ENCODE measurements at regions not wholly inside any gene's neighbourhood (a gene's known extent, or its start where the extent isn't known, plus 50 kb on each side); places are given as distances from the start of the nearest gene placed in this dataset.

- DNase-seq: no peak
- H3K4me1 Mint-ChIP-seq (ENCODE audit: low read depth): peaks cover 11% of the 10 kb centered on the region
- H3K27me3 Mint-ChIP-seq (ENCODE audit: low read depth): peaks cover 3% of the 10 kb centered on the region
- H3K4me3 Mint-ChIP-seq: no peak overlapping the region
- H3K27ac Mint-ChIP-seq: no peak overlapping the region
- no peak for ATAC-seq
- no peaks in the 10 kb centered on the region for H3K36me3 Mint-ChIP-seq (ENCODE audit: low read depth)
- ChIA-PET POLR2A (no interaction called here), CTCF (interaction anchor here (1.1 to 1.4 kb wide), 2 partner anchors 11 to 274 kb away, joined by 3 read pairs; no protein-coding TSS in a partner anchor)
- no peaks in the 10 kb centered on the region for H3K9me3 Mint-ChIP-seq (ENCODE audit: insufficient read depth)
These were observed 131.7 kb upstream of the IFNGR1 start for GRCh38 chr6:137350857-137351256.

GRCh38 chr6:137349856-137350830 lies 131.0 kb upstream of the IFNGR1 start:
- peaks cover 5% of the 10 kb centered on the region for H3K27me3 Mint-ChIP-seq (ENCODE audit: low read depth)
- H3K4me3 Mint-ChIP-seq: no peak overlapping the region
- ChIA-PET CTCF (interaction anchor here (1.4 to 2.0 kb wide), 3 partner anchors 9 to 273 kb away, joined by 3 to 11 read pairs (median 5); no protein-coding TSS in a partner anchor), POLR2A (no interaction called here)
- H3K4me1 Mint-ChIP-seq (ENCODE audit: low read depth): peaks cover 11% of the 10 kb centered on the region
- H3K36me3 Mint-ChIP-seq (ENCODE audit: low read depth): no peaks in the 10 kb centered on the region
- no peak for ATAC-seq
- no peak overlapping the region for H3K27ac Mint-ChIP-seq
- no peaks in the 10 kb centered on the region for H3K9me3 Mint-ChIP-seq (ENCODE audit: insufficient read depth)
- DNase-seq: no peak

GRCh38 chr6:137348777-137349176 lies 129.6 kb upstream of the IFNGR1 start:
- DNase-seq: no peak
- CTCF ChIA-PET: interaction anchor here (0.7 to 2.0 kb wide), 4 partner anchors 11 to 254 kb away, joined by 3 to 11 read pairs (median 4); no protein-coding TSS in a partner anchor
- no peak overlapping the region for H3K4me3 Mint-ChIP-seq
- no peak overlapping the region for H3K27ac Mint-ChIP-seq
- peaks cover 12% of the 10 kb centered on the region for H3K27me3 Mint-ChIP-seq (ENCODE audit: low read depth)
- H3K4me1 Mint-ChIP-seq (ENCODE audit: low read depth): peaks cover 9% of the 10 kb centered on the region
- H3K36me3 Mint-ChIP-seq (ENCODE audit: low read depth): no peaks in the 10 kb centered on the region
- POLR2A ChIA-PET: no interaction called here
- H3K9me3 Mint-ChIP-seq (ENCODE audit: insufficient read depth): no peaks in the 10 kb centered on the region
- no peak for ATAC-seq

- DNase-seq (no peak), ATAC-seq (no peak)
- Mint-ChIP-seq H3K27me3 (ENCODE audit: low read depth) (peaks cover 22% of the 10 kb centered on the region), H3K4me1 (ENCODE audit: low read depth) (peaks cover 15% of the 10 kb centered on the region), H3K36me3 (ENCODE audit: low read depth) (no peaks in the 10 kb centered on the region), H3K27ac (no peak overlapping the region), H3K9me3 (ENCODE audit: insufficient read depth) (no peaks in the 10 kb centered on the region), H3K4me3 (peak overlapping the region; percentile 66)
- CTCF ChIA-PET: interaction anchor here (1.4 to 3.1 kb wide), 4 partner anchors 12 to 246 kb away, joined by 5 to 19 read pairs (median 5); no protein-coding TSS in a partner anchor
- POLR2A ChIA-PET: no interaction called here
These were observed 124.1 kb upstream of the IFNGR1 start for GRCh38 chr6:137343241-137343640.

GRCh38 chr6:137342607-137343190 lies 123.5 kb upstream of the IFNGR1 start:
- CTCF ChIA-PET: interaction anchor here (0.7 to 3.1 kb wide), 20 partner anchors 12 to 632 kb away, joined by 3 to 28 read pairs (median 4); no protein-coding TSS in a partner anchor
- no peak for ATAC-seq

GRCh38 chr6:137341681-137342195 lies 122.6 kb upstream of the IFNGR1 start:
- Mint-ChIP-seq H3K27me3 (ENCODE audit: low read depth) (peaks cover 26% of the 10 kb centered on the region), H3K4me1 (ENCODE audit: low read depth) (peaks cover 15% of the 10 kb centered on the region), H3K4me3 (peak overlapping the region; percentile 66), H3K9me3 (ENCODE audit: insufficient read depth) (no peaks in the 10 kb centered on the region), H3K27ac (no peak overlapping the region), H3K36me3 (ENCODE audit: low read depth) (no peaks in the 10 kb centered on the region)
- ATAC-seq: no peak
- CTCF ChIA-PET: interaction anchor here (0.7 to 3.1 kb wide), 20 partner anchors 11 to 317 kb away, joined by 3 to 28 read pairs (median 4); no protein-coding TSS in a partner anchor
- POLR2A ChIA-PET: interaction anchor here (1.6 kb wide), 1 partner anchor 73 kb away, joined by 4 read pairs; no protein-coding TSS in a partner anchor
- peak; percentile 58 for DNase-seq

More at GRCh38 chr6:137342607-137343190, 123.5 kb upstream of the IFNGR1 start:
- Mint-ChIP-seq H3K4me1 (ENCODE audit: low read depth) (peaks cover 15% of the 10 kb centered on the region), H3K27me3 (ENCODE audit: low read depth) (peaks cover 26% of the 10 kb centered on the region), H3K36me3 (ENCODE audit: low read depth) (no peaks in the 10 kb centered on the region), H3K4me3 (peak overlapping the region; percentile 66), H3K27ac (peak overlapping the region; percentile 77), H3K9me3 (ENCODE audit: insufficient read depth) (no peaks in the 10 kb centered on the region)
- POLR2A ChIA-PET: interaction anchor here (1.6 kb wide), 1 partner anchor 73 kb away, joined by 4 read pairs; no protein-coding TSS in a partner anchor
- no peak for DNase-seq

GRCh38 chr6:137339929-137340559 lies 120.9 kb upstream of the IFNGR1 start:
- ChIA-PET CTCF (interaction anchor here (0.9 to 2.3 kb wide), 6 partner anchors 9 to 301 kb away, joined by 3 to 17 read pairs (median 3); no protein-coding TSS in a partner anchor), POLR2A (no interaction called here)
- H3K36me3 Mint-ChIP-seq (ENCODE audit: low read depth): no peaks in the 10 kb centered on the region
- no peak overlapping the region for H3K27ac Mint-ChIP-seq
- H3K27me3 Mint-ChIP-seq (ENCODE audit: low read depth): peaks cover 34% of the 10 kb centered on the region
- ATAC-seq (no peak), DNase-seq (no peak)
- peaks cover 15% of the 10 kb centered on the region for H3K4me1 Mint-ChIP-seq (ENCODE audit: low read depth)
- H3K4me3 Mint-ChIP-seq: no peak overlapping the region
- H3K9me3 Mint-ChIP-seq (ENCODE audit: insufficient read depth): no peaks in the 10 kb centered on the region

- Mint-ChIP-seq H3K4me3 (no peak overlapping the region), H3K27me3 (ENCODE audit: low read depth) (peaks cover 40% of the 10 kb centered on the region), H3K9me3 (ENCODE audit: insufficient read depth) (no peaks in the 10 kb centered on the region), H3K36me3 (ENCODE audit: low read depth) (no peaks in the 10 kb centered on the region), H3K4me1 (ENCODE audit: low read depth) (no peaks in the 10 kb centered on the region), H3K27ac (no peak overlapping the region)
- DNase-seq: no peak
- CTCF ChIA-PET: interaction anchor here (0.7 kb wide), 1 partner anchor 740 kb away, joined by 3 read pairs; no protein-coding TSS in a partner anchor
- ATAC-seq: no peak
- POLR2A ChIA-PET: no interaction called here
These were observed 115.7 kb upstream of the IFNGR1 start for GRCh38 chr6:137334884-137335283.

- CTCF ChIA-PET: no interaction called here
- Mint-ChIP-seq H3K4me1 (ENCODE audit: low read depth) (no peaks in the 10 kb centered on the region), H3K9me3 (ENCODE audit: insufficient read depth) (no peaks in the 10 kb centered on the region), H3K4me3 (no peak overlapping the region), H3K27me3 (ENCODE audit: low read depth) (peaks cover 38% of the 10 kb centered on the region), H3K27ac (no peak overlapping the region), H3K36me3 (ENCODE audit: low read depth) (no peaks in the 10 kb centered on the region)
- ATAC-seq (no peak), DNase-seq (no peak)
- POLR2A ChIA-PET: no interaction called here
These were observed 114.9 kb upstream of the IFNGR1 start for GRCh38 chr6:137334094-137334493.

- Mint-ChIP-seq H3K36me3 (ENCODE audit: low read depth) (no peaks in the 10 kb centered on the region), H3K27me3 (ENCODE audit: low read depth) (peaks cover 29% of the 10 kb centered on the region), H3K4me3 (no peak overlapping the region), H3K27ac (no peak overlapping the region), H3K9me3 (ENCODE audit: insufficient read depth) (no peaks in the 10 kb centered on the region), H3K4me1 (ENCODE audit: low read depth) (no peaks in the 10 kb centered on the region)
- ChIA-PET POLR2A (no interaction called here), CTCF (interaction anchor here (1.3 kb wide), 1 partner anchor 82 kb away, joined by 5 read pairs; no protein-coding TSS in a partner anchor)
- DNase-seq: no peak
- no peak for ATAC-seq
These were observed 113.6 kb upstream of the IFNGR1 start for GRCh38 chr6:137332637-137333280.

- ATAC-seq (no peak), DNase-seq (no peak)
- H3K4me3 Mint-ChIP-seq: no peak overlapping the region
- peaks cover 2% of the 10 kb centered on the region for H3K27me3 Mint-ChIP-seq (ENCODE audit: low read depth)
- no peaks in the 10 kb centered on the region for H3K4me1 Mint-ChIP-seq (ENCODE audit: low read depth)
- ChIA-PET POLR2A (no interaction called here), CTCF (interaction anchor here (0.6 to 4.5 kb wide), 2 partner anchors 10 to 308 kb away, joined by 3 to 21 read pairs; no protein-coding TSS in a partner anchor)
- no peaks in the 10 kb centered on the region for H3K9me3 Mint-ChIP-seq (ENCODE audit: insufficient read depth)
- H3K27ac Mint-ChIP-seq: no peak overlapping the region
- H3K36me3 Mint-ChIP-seq (ENCODE audit: low read depth): no peaks in the 10 kb centered on the region
These were observed 104.7 kb upstream of the IFNGR1 start for GRCh38 chr6:137323860-137324259.
